ENCODE measurements at regions not wholly inside any gene's neighbourhood (a gene's known extent, or its start where the extent isn't known, plus 50 kb on each side); places are given as distances from the start of the nearest gene placed in this dataset.
"Not testable (repeated sequence)": the region's sequence is repeated elsewhere in the genome, so short reads cannot be mapped to it uniquely, and the experiment has no call there.

DNA sequence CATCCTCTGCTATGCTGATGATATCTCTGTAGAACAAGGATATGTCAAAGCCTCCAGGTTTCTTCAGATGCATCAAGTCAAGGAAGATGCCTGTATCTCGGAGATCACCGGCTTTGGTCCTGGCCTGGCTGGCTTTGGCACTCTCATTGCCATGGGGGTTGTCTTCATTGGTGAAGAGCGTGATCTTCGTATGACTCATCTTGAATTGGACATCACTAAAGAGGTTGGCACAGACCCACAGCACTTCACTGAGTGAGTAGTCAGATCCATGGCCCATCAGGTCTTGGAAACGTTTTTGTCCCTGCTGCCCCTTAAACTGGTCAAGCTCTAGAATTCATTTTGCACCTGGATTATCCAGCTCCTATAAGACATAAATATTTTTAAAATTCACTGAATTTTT lies 130.9 kb upstream of the MAMLD1 start:
- TF ChIP-seq, protein P1, sequence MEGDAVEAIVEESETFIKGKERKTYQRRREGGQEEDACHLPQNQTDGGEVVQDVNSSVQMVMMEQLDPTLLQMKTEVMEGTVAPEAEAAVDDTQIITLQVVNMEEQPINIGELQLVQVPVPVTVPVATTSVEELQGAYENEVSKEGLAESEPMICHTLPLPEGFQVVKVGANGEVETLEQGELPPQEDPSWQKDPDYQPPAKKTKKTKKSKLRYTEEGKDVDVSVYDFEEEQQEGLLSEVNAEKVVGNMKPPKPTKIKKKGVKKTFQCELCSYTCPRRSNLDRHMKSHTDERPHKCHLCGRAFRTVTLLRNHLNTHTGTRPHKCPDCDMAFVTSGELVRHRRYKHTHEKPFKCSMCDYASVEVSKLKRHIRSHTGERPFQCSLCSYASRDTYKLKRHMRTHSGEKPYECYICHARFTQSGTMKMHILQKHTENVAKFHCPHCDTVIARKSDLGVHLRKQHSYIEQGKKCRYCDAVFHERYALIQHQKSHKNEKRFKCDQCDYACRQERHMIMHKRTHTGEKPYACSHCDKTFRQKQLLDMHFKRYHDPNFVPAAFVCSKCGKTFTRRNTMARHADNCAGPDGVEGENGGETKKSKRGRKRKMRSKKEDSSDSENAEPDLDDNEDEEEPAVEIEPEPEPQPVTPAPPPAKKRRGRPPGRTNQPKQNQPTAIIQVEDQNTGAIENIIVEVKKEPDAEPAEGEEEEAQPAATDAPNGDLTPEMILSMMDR (IDR thresholded peaks at IDR 0.05 in 8 of 11, conservative IDR thresholded peaks at IDR 0.05 in 3 of 11): not testable (repeated sequence)
- TF ChIP-seq POLR2A, POLR2AphosphoS5 (IDR thresholded peaks at IDR 0.05): not testable (repeated sequence)

Data from spleen (tissue), 7 donors.